HepG2 (cell line): ENCODE measurements at regions not wholly inside any gene's neighbourhood (a gene's known extent, or its start where the extent isn't known, plus 50 kb on each side); places are given as distances from the start of the nearest gene placed in this dataset.

Experiments
- ATAC-seq: fragments of 200-7000 bp; cut with Tn5 transposase; 3 replicates; pipeline ENCODE4 v1.9.1; 2020; ENCODE audit warnings: mild to moderate bottlenecking, moderate library complexity
- BruUV-seq: library from RNA; stranded (reverse); fragments of 400-500 nt; replicated peaks from 2 replicates; lab custom pipeline; 2021; lab: Mats Ljungman, UMichigan
- CTCF ChIA-PET: fragments of 300-600 bp; formaldehyde crosslinking; extraction: SDS; loops from one replicate; lab custom pipeline; 2021; ENCODE audit warnings: low total read pairs, inconsistent platforms, low intra/inter-chr PET ratio; lab: Yijun Ruan, JAX
- POLR2A ChIA-PET: fragments of 350-600 bp; sonication (Branson Sonifier 250); formaldehyde crosslinking; loops from one replicate; lab custom pipeline; 2020; ENCODE audit warnings: antibody characterized with exemption, inconsistent platforms; lab: Yijun Ruan, JAX
- DNase-seq: peaks from one replicate; pipeline ENCODE4 v3.0.0-alpha.2; 2015; ENCODE audit warnings: low spot score
- FAIRE-seq: peaks from 3 replicates; lab custom pipeline; 2011; peaks lifted over from hg19 to GRCh38; lab: Jason Lieb, UNC
- H2AFZ ChIP-seq: one replicate; pipeline ENCODE4 v1.6.1; 2011; ENCODE audit warnings: low read length, inconsistent platforms
- H3K27ac ChIP-seq: fragments of 300-600 bp; 3 replicates; pipeline ENCODE4 v1.8.0; 2011; ENCODE audit warnings: mixed run types, mild to moderate bottlenecking, mixed read lengths, low read length, inconsistent platforms; ENCODE audit not compliant: insufficient read depth; ENCODE audit errors: extremely low read length
- H3K27me3 ChIP-seq, 2 experiments: fragments of 200-600 bp in 1 of 2; 2 replicates in 1 of 2; 3 replicates in 1 of 2; pipeline versions ENCODE4 v1.6.0 to v1.8.0; 2011; ENCODE audit warnings: low read length in 2 of 2, mild to moderate bottlenecking in 2 of 2, moderate library complexity in 2 of 2, inconsistent platforms in 1 of 2; ENCODE audit not compliant: insufficient read depth in 2 of 2, control insufficient read depth in 1 of 2
- H3K36me3 ChIP-seq, 2 experiments: fragments of 200-600 bp in 1 of 2; replicated peaks in 1 of 2; 2 replicates in 1 of 2; 3 replicates in 1 of 2; pipeline versions ENCODE4 v1.5.1 to v1.8.0; 2011; ENCODE audit warnings: low read length in 2 of 2, inconsistent platforms in 1 of 2; ENCODE audit not compliant: insufficient read depth in 2 of 2, control insufficient read depth in 1 of 2
- H3K4me1 ChIP-seq: 2 replicates; pipeline ENCODE4 v1.5.1; 2012; ENCODE audit warnings: low read length, inconsistent platforms; ENCODE audit not compliant: insufficient read depth
- H3K4me2 ChIP-seq: 2 replicates; pipeline ENCODE4 v1.6.0; 2011; ENCODE audit warnings: low read depth, low read length, inconsistent platforms
- H3K4me3 ChIP-seq, 3 experiments: fragments of 200-600 bp in 1 of 3; sonication (generic), shearing (Covaris generic) in 1 of 3; replicated peaks in 1 of 3; 2 replicates each; pipeline ENCODE4 v1.5.1; 2011 to 2016; ENCODE audit warnings: low read length in 3 of 3, inconsistent platforms in 2 of 3, low read depth in 2 of 3, mild to moderate bottlenecking in 2 of 3, control low read depth in 1 of 3, mixed read lengths in 1 of 3; ENCODE audit not compliant: insufficient read depth in 1 of 3
- H3K79me2 ChIP-seq: one replicate; pipeline ENCODE4 v1.6.1; 2011; ENCODE audit warnings: low read length, inconsistent platforms; ENCODE audit not compliant: insufficient read depth
- H3K9ac ChIP-seq: 2 replicates; pipeline ENCODE4 v1.6.0; 2011; ENCODE audit warnings: mild to moderate bottlenecking, low read depth, low read length, inconsistent platforms; ENCODE audit not compliant: insufficient read depth
- H3K9me3 ChIP-seq: 2 replicates; pipeline ENCODE4 v1.5.1; 2012; ENCODE audit warnings: mild to moderate bottlenecking, low read length
- H4K20me1 ChIP-seq: 2 replicates; pipeline ENCODE4 v1.6.0; 2011; ENCODE audit warnings: inconsistent platforms, mild to moderate bottlenecking, low read length, moderate library complexity; ENCODE audit not compliant: insufficient read depth
- AKAP8 ChIP-seq: sonication (generic); formaldehyde crosslinking; IDR thresholded peaks from 2 replicates; pipeline ENCODE4 v1.5.1; 2020; ENCODE audit warnings: mild to moderate bottlenecking, missing genetic modification reagents
- CBFB ChIP-seq: sonication (generic); formaldehyde crosslinking; IDR thresholded peaks from 2 replicates; pipeline ENCODE4 v1.4.0; 2020; ENCODE audit warnings: missing genetic modification reagents
- EHMT2 ChIP-seq: fragments of 200-600 bp; sonication (generic); IDR thresholded peaks from 2 replicates; pipeline ENCODE4 v1.7.0; 2017; ENCODE audit warnings: antibody characterized with exemption, low read depth, low read length, borderline replicate concordance
- NFE2L1 ChIP-seq: sonication (generic); formaldehyde crosslinking; IDR thresholded peaks from 2 replicates; pipeline ENCODE4 v1.4.0; 2020; ENCODE audit warnings: missing genetic modification reagents, mild to moderate bottlenecking, borderline replicate concordance
- NR2C2 ChIP-seq: sonication (generic); formaldehyde crosslinking; IDR thresholded peaks from 2 replicates; pipeline ENCODE4 v1.4.0; 2020; ENCODE audit warnings: missing genetic modification reagents, mild to moderate bottlenecking, moderate library complexity, borderline replicate concordance
- NR3C1 ChIP-seq: sonication (generic); formaldehyde crosslinking; IDR thresholded peaks from 2 replicates; pipeline ENCODE4 v1.4.0; 2020; ENCODE audit warnings: missing genetic modification reagents
- SETDB1 ChIP-seq: sonication (generic); formaldehyde crosslinking; IDR thresholded peaks from 2 replicates; pipeline ENCODE4 v1.5.1; 2020; ENCODE audit warnings: missing genetic modification reagents, mild to moderate bottlenecking, borderline replicate concordance
- SMAD3 ChIP-seq: sonication (generic); formaldehyde crosslinking; IDR thresholded peaks from 2 replicates; pipeline ENCODE4 v1.4.0; 2020; ENCODE audit warnings: missing genetic modification reagents
- SMC3 ChIP-seq: IDR thresholded peaks from 2 replicates; pipeline ENCODE4 v1.6.1; 2011; ENCODE audit warnings: low read length, improper control_type of control experiment
- STAG1 ChIP-seq: sonication (generic); formaldehyde crosslinking; IDR thresholded peaks from 2 replicates; pipeline ENCODE4 v1.4.0; 2020; ENCODE audit warnings: missing genetic modification reagents
- ZFP36L2 ChIP-seq: sonication (generic); formaldehyde crosslinking; IDR thresholded peaks from 2 replicates; pipeline ENCODE4 v1.4.0; 2020; ENCODE audit warnings: missing genetic modification reagents
- ZFX ChIP-seq: sonication (generic); formaldehyde crosslinking; IDR thresholded peaks from 2 replicates; pipeline ENCODE4 v1.4.0; 2020; ENCODE audit warnings: mild to moderate bottlenecking, low read depth, missing genetic modification reagents, moderate library complexity
- ZNF335 ChIP-seq: sonication (generic); formaldehyde crosslinking; IDR thresholded peaks from 2 replicates; pipeline ENCODE4 v1.4.0; 2020; ENCODE audit warnings: missing genetic modification reagents
- ZNF552 ChIP-seq: sonication (generic); formaldehyde crosslinking; IDR thresholded peaks from 2 replicates; pipeline ENCODE4 v1.9.0; 2022; ENCODE audit warnings: missing genetic modification reagents, mild to moderate bottlenecking, borderline replicate concordance
- ZNF614 ChIP-seq: IDR thresholded peaks from 2 replicates; pipeline ENCODE4 v1.6.1; 2018; ENCODE audit warnings: missing biosample characterization, missing genetic modification reagents, inconsistent platforms, borderline replicate concordance
- ZNF782 ChIP-seq: sonication (generic); formaldehyde crosslinking; IDR thresholded peaks from 2 replicates; pipeline ENCODE4 v1.4.0; 2020; ENCODE audit warnings: missing genetic modification reagents, mild to moderate bottlenecking, borderline replicate concordance
- WGBS: methylation state at CpG from one replicate; pipeline ENCODE4 v1.1.6; 2017; ENCODE audit warnings: low lambda C conversion rate; 5-methylcytosine and 5-hydroxymethylcytosine counted together
- in situ Hi-C: cut with HindIII; loops from 2 replicates; pipeline ENCODE4 v1.10.0; 2017; ENCODE audit warnings: low pct_unique_long_range_greater_than_20kb; ENCODE audit not compliant: extremely low pct_ligation_motif_present
- intact Hi-C: fragments of 100-400 bp; cut with micrococcal nuclease; formaldehyde crosslinking; loops from one replicate; pipeline ENCODE4 v1.10.0; 2022; ENCODE audit not compliant: unreplicated experiment
- TF ChIP-seq, protein P1 (sequence below): sonication (generic); formaldehyde crosslinking; IDR thresholded peaks from 2 replicates; pipeline ENCODE4 v1.8.1; 2022; ENCODE audit warnings: low read depth, mild to moderate bottlenecking, missing genetic modification reagents
- TF ChIP-seq, protein P2 (sequence below): sonication (generic); formaldehyde crosslinking; IDR thresholded peaks from 2 replicates; pipeline ENCODE4 v1.8.1; 2022; ENCODE audit warnings: mild to moderate bottlenecking, missing genetic modification reagents
- TF ChIP-seq, protein P3 (sequence below): sonication (generic); formaldehyde crosslinking; IDR thresholded peaks from 2 replicates; pipeline ENCODE4 v1.4.0; 2020; ENCODE audit warnings: missing genetic modification reagents
- TF ChIP-seq, protein P4 (sequence below): sonication (generic); formaldehyde crosslinking; IDR thresholded peaks from 2 replicates; pipeline ENCODE4 v1.5.0; 2020; ENCODE audit warnings: mild to moderate bottlenecking, missing genetic modification reagents, moderate library complexity

DNA sequence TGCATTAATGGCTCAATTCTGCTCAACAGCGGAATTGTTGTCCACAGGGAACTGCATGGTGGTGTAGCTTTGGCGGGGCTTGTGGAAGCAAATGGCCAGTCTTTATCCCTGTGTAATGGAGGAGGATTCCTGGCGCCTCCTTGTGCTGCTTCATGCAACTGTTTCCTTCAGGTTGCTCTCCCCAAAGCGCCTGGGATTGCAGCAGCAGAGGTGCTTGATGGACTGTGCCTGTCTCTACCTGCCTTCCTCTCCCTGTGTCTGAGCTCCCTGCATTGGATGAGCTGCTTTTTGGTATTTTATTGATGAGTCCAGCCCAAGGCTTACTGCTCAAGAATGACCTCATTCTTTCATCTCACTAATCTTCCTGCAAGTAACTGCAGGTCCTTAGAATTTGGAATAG, 72.9 kb upstream of the NDN start:
- POLR2A ChIA-PET, result no interaction called here
- Histone ChIP-seq H3K27me3 (no peaks in the 10 kb centered on the region; a peak in 1 of 5 replicates), H3K27ac (no peak overlapping the region), H3K4me2 (no peak overlapping the region), H3K36me3 (no peaks in the 10 kb centered on the region), H3K9ac (no peak overlapping the region), H3K9me3 (peaks cover 22% of the 10 kb centered on the region; the same call in 1 of the 2 replicates), H3K79me2 (no peaks in the 10 kb centered on the region), H3K4me3 (no peak overlapping the region), H3K4me1 (no peaks in the 10 kb centered on the region), H4K20me1 (no peaks in the 10 kb centered on the region), H2AFZ (no peak overlapping the region)
- BruUV-seq, result no TSS peak
- WGBS, result 5% methylated on average over 2 of the region's 4 CpGs
- CTCF ChIA-PET, result interaction anchor here (1.3 kb wide), 1 partner anchor 111 kb away, joined by 7 read pairs; no protein-coding TSS in a partner anchor
- ATAC-seq (peak; percentile 48; the same call in 2 of the 3 replicates), FAIRE-seq (no peak), DNase-seq (no peak)
- in situ Hi-C loops (no loop called here), intact Hi-C loops (loop anchor here (2.0 to 10.0 kb wide), 2 partner anchors 95 to 111 kb away; no protein-coding TSS in a partner anchor)
- no peak for TF ChIP-seq ZNF782
- TF ChIP-seq AKAP8 (CRISPR knock-in tag), result no peak
- TF ChIP-seq NFE2L1, result no peak
- TF ChIP-seq, protein P1, sequence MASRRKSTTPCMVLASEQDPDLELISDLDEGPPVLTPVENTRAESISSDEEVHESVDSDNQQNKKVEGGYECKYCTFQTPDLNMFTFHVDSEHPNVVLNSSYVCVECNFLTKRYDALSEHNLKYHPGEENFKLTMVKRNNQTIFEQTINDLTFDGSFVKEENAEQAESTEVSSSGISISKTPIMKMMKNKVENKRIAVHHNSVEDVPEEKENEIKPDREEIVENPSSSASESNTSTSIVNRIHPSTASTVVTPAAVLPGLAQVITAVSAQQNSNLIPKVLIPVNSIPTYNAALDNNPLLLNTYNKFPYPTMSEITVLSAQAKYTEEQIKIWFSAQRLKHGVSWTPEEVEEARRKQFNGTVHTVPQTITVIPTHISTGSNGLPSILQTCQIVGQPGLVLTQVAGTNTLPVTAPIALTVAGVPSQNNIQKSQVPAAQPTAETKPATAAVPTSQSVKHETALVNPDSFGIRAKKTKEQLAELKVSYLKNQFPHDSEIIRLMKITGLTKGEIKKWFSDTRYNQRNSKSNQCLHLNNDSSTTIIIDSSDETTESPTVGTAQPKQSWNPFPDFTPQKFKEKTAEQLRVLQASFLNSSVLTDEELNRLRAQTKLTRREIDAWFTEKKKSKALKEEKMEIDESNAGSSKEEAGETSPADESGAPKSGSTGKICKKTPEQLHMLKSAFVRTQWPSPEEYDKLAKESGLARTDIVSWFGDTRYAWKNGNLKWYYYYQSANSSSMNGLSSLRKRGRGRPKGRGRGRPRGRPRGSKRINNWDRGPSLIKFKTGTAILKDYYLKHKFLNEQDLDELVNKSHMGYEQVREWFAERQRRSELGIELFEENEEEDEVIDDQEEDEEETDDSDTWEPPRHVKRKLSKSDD (CRISPR knock-in tag), result no peak
- TF ChIP-seq SMAD3 (CRISPR knock-in tag), result no peak
- TF ChIP-seq CBFB, result no peak
- TF ChIP-seq STAG1 (CRISPR knock-in tag), result peak; percentile 62
- TF ChIP-seq, protein P2, sequence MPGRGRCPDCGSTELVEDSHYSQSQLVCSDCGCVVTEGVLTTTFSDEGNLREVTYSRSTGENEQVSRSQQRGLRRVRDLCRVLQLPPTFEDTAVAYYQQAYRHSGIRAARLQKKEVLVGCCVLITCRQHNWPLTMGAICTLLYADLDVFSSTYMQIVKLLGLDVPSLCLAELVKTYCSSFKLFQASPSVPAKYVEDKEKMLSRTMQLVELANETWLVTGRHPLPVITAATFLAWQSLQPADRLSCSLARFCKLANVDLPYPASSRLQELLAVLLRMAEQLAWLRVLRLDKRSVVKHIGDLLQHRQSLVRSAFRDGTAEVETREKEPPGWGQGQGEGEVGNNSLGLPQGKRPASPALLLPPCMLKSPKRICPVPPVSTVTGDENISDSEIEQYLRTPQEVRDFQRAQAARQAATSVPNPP, result no peak
- no peak for TF ChIP-seq EHMT2
- TF ChIP-seq ZFX, result no peak
- TF ChIP-seq ZNF335 (CRISPR knock-in tag), result no peak
- TF ChIP-seq ZNF614, result no peak
- peak; percentile 26; the same call in 1 of the 2 replicates for TF ChIP-seq SMC3
- no peak for TF ChIP-seq NR3C1 (CRISPR knock-in tag)
- TF ChIP-seq, protein P3, sequence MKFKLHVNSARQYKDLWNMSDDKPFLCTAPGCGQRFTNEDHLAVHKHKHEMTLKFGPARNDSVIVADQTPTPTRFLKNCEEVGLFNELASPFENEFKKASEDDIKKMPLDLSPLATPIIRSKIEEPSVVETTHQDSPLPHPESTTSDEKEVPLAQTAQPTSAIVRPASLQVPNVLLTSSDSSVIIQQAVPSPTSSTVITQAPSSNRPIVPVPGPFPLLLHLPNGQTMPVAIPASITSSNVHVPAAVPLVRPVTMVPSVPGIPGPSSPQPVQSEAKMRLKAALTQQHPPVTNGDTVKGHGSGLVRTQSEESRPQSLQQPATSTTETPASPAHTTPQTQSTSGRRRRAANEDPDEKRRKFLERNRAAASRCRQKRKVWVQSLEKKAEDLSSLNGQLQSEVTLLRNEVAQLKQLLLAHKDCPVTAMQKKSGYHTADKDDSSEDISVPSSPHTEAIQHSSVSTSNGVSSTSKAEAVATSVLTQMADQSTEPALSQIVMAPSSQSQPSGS, result no peak
- TF ChIP-seq ZFP36L2 (CRISPR knock-in tag), result no peak
- TF ChIP-seq SETDB1 (CRISPR knock-in tag), result no peak
- TF ChIP-seq, protein P4, sequence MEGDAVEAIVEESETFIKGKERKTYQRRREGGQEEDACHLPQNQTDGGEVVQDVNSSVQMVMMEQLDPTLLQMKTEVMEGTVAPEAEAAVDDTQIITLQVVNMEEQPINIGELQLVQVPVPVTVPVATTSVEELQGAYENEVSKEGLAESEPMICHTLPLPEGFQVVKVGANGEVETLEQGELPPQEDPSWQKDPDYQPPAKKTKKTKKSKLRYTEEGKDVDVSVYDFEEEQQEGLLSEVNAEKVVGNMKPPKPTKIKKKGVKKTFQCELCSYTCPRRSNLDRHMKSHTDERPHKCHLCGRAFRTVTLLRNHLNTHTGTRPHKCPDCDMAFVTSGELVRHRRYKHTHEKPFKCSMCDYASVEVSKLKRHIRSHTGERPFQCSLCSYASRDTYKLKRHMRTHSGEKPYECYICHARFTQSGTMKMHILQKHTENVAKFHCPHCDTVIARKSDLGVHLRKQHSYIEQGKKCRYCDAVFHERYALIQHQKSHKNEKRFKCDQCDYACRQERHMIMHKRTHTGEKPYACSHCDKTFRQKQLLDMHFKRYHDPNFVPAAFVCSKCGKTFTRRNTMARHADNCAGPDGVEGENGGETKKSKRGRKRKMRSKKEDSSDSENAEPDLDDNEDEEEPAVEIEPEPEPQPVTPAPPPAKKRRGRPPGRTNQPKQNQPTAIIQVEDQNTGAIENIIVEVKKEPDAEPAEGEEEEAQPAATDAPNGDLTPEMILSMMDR (CRISPR knock-in tag), result peak; percentile 40
- no peak for TF ChIP-seq NR2C2 (CRISPR knock-in tag)
- TF ChIP-seq ZNF552 (CRISPR knock-in tag), result no peak
